Neural crest cell (in vitro differentiated cells): ENCODE measurements at regions not wholly inside any gene's neighbourhood (a gene's known extent, or its start where the extent isn't known, plus 50 kb on each side); places are given as distances from the start of the nearest gene placed in this dataset.
A peak's percentile ranks its signal among the peaks of the same experiment; 100 is the strongest.

Experiments
- DNase-seq: peaks from one replicate; pipeline ENCODE4 v3.0.0; 2021; ENCODE audit warnings: low read depth, mixed read lengths, low spot score
- H3K27ac Mint-ChIP-seq: one replicate; pipeline ENCODE4 v1.8.0; 2021; ENCODE audit warnings: mild to moderate bottlenecking, mixed read lengths; ENCODE audit not compliant: unreplicated experiment
- H3K27me3 Mint-ChIP-seq: 2 replicates; pipeline ENCODE4 v1.8.0; 2021; ENCODE audit warnings: low read depth, mild to moderate bottlenecking, mixed read lengths
- H3K36me3 Mint-ChIP-seq: 2 replicates; pipeline ENCODE4 v1.8.0; 2021; ENCODE audit warnings: low read depth, mild to moderate bottlenecking, mixed read lengths
- H3K4me1 Mint-ChIP-seq: 2 replicates; pipeline ENCODE4 v1.8.0; 2021; ENCODE audit warnings: mixed read lengths
- H3K4me3 Mint-ChIP-seq: one replicate; pipeline ENCODE4 v1.8.0; 2021; ENCODE audit warnings: mild to moderate bottlenecking, mixed read lengths
- H3K9me3 Mint-ChIP-seq: 2 replicates; pipeline ENCODE4 v1.8.0; 2021; ENCODE audit warnings: mixed read lengths
- TF ChIP-seq, protein P1 (sequence below): fragments of 200-600 bp; sonication (generic); conservative IDR thresholded peaks from 2 replicates; pipeline ENCODE4 v1.5.0; 2021; ENCODE audit warnings: antibody characterized with exemption, mild to moderate bottlenecking

DNA sequence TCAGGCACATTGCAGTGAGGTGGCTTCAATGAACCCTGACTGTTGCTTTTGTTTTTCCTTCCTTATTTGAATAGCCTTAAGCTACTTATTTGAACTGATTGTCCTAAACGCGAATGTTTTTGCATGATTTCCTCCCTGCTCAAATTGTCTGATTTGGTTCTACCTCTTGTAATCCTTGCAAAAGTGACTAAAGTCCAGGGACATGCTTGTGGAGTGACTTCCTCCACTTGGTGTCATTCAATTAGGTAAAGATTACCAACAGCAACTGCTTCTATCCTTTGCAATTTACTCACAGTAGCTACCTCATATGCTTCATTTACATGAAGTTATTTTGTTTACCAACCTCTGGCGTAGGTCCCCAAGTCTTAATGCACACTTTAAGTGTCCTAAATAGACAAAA is 295.9 kb upstream of the TMEM229A start:
- TF ChIP-seq, protein P1, sequence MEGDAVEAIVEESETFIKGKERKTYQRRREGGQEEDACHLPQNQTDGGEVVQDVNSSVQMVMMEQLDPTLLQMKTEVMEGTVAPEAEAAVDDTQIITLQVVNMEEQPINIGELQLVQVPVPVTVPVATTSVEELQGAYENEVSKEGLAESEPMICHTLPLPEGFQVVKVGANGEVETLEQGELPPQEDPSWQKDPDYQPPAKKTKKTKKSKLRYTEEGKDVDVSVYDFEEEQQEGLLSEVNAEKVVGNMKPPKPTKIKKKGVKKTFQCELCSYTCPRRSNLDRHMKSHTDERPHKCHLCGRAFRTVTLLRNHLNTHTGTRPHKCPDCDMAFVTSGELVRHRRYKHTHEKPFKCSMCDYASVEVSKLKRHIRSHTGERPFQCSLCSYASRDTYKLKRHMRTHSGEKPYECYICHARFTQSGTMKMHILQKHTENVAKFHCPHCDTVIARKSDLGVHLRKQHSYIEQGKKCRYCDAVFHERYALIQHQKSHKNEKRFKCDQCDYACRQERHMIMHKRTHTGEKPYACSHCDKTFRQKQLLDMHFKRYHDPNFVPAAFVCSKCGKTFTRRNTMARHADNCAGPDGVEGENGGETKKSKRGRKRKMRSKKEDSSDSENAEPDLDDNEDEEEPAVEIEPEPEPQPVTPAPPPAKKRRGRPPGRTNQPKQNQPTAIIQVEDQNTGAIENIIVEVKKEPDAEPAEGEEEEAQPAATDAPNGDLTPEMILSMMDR = no peak
- Mint-ChIP-seq H3K27me3 (no peaks in the 10 kb centered on the region), H3K4me1 (no peaks in the 10 kb centered on the region), H3K27ac (no peak overlapping the region), H3K36me3 (no peaks in the 10 kb centered on the region), H3K9me3 (peaks cover 5% of the 10 kb centered on the region), H3K4me3 (no peak overlapping the region)
- no peak for DNase-seq

DNA sequence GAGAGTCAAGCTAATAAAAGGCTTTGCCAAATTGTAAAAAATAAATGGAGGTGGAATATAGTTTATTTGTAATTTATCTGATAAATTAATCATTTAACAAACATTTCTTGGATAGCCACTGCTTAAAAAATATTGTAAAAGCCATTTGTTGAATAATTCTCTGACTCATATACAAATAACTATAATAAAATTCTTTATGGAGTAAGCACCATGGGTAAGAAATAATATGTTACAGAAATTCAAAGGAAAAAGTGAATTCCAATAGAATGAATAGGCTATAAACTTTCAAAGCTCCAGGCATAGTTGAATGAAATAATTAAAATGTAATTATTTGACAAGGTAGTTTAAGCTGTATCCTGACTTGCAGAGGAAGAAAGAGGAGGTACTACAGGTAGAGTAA is 291.4 kb upstream of the TMEM229A start:
- Mint-ChIP-seq H3K4me1 (no peaks in the 10 kb centered on the region), H3K27ac (no peak overlapping the region), H3K36me3 (no peaks in the 10 kb centered on the region), H3K27me3 (no peaks in the 10 kb centered on the region), H3K4me3 (no peak overlapping the region), H3K9me3 (peaks cover 5% of the 10 kb centered on the region)
- no peak for DNase-seq
- TF ChIP-seq, protein P1 = no peak

DNA sequence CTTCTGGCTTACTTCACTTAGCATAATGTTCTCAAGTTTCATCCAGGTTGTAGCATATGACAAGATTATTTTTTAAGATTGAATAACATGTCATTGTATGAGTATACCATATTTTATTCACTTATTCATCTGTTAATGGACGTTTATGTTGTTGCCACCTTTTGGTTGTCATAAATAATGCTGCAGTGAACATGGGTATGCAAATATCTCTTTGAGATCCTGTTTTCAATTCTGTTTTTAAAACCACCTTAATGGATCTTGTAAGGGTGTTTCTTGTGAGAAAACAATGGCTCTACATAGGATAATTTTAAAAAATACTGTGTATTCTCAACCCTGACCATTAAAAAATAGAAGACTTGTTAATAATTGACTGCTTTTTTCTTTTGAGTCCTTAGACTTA is 290.7 kb upstream of the TMEM229A start:
- no peaks in the 10 kb centered on the region for H3K27me3 Mint-ChIP-seq
- peaks cover 8% of the 10 kb centered on the region for H3K9me3 Mint-ChIP-seq
- H3K36me3 Mint-ChIP-seq = no peaks in the 10 kb centered on the region
- no peaks in the 10 kb centered on the region for H3K4me1 Mint-ChIP-seq
- no peak for DNase-seq
- no peak overlapping the region for H3K27ac Mint-ChIP-seq
- no peak overlapping the region for H3K4me3 Mint-ChIP-seq
- TF ChIP-seq, protein P1 = no peak

DNA sequence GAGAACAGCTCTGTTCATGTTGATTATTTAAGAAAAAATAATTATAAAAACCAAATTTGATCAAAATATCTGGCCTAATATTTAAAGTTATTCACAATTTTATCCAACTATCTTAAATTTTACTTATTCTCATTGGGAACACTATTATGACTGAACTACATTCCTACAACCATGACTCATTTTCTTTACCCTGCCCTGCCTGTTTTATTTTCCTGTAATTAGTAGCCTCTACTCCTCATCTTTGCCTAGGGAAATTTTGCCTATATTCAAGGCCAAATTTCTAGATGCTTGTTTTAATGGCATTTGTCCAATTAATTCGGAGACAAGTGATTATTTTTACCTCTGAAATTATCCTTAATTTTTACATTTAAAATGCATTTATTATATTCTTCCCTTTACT is 289.7 kb upstream of the TMEM229A start:
- H3K4me1 Mint-ChIP-seq = no peaks in the 10 kb centered on the region

DNA sequence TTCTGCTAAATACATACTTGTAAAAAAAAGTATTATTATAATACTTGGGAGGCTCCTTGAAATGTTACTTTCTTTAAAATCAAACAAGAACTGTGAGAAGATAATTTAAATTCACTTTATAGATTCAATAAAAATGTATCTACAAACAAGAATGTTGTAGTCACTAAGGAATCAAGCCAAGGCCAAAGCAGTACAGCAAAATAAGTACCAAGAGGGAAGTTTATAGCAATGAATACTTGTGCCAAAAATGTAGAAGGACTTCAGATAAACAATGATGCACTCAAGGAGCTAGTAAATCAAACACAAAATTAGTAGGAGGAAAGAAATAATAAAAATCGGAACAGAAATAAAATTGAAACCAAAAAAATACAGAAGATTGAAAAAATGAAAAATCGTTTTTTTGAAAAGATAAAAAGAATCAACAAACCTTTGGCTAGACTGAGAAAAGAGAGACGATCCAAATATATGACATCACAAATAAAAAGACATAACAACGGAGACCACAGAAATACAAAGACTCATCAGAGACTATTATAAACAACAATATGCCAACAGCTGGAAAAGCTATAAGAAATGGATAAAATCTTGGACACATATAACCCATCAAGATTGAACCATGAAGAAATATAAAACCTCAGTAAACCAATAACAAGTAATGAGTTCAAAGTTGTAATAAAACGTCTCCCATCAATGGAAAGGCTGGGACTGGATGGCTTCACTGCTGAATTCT is 286.0 kb upstream of the TMEM229A start:
- Mint-ChIP-seq H3K4me3 (no peak overlapping the region), H3K9me3 (peaks cover 3% of the 10 kb centered on the region), H3K27ac (peak overlapping the region; percentile 72), H3K36me3 (no peaks in the 10 kb centered on the region), H3K4me1 (no peaks in the 10 kb centered on the region), H3K27me3 (no peaks in the 10 kb centered on the region)
- no peak for DNase-seq
- TF ChIP-seq, protein P1 = no peak

More for the DNA sequence above, 289.7 kb upstream of the TMEM229A start:
- Mint-ChIP-seq H3K27ac (no peak overlapping the region), H3K9me3 (peaks cover 8% of the 10 kb centered on the region), H3K36me3 (no peaks in the 10 kb centered on the region), H3K4me3 (no peak overlapping the region), H3K27me3 (no peaks in the 10 kb centered on the region)
- TF ChIP-seq, protein P1 = no peak
- no peak for DNase-seq
